Osteocyte (in vitro differentiated cells): ENCODE measurements at regions not wholly inside any gene's neighbourhood (a gene's known extent, or its start where the extent isn't known, plus 50 kb on each side); places are given as distances from the start of the nearest gene placed in this dataset.

Source experiments
- DNase-seq: peaks from one replicate; pipeline ENCODE4 v3.0.0; 2021; ENCODE audit warnings: mixed read lengths; ENCODE audit not compliant: unreplicated experiment; ENCODE audit errors: extremely low spot score
- H3K27ac Mint-ChIP-seq: one replicate; pipeline ENCODE4 v1.8.0; 2021; ENCODE audit warnings: mild to moderate bottlenecking, mixed read lengths; ENCODE audit not compliant: unreplicated experiment
- H3K27me3 Mint-ChIP-seq: one replicate; pipeline ENCODE4 v1.8.0; 2021; ENCODE audit warnings: mixed read lengths; ENCODE audit not compliant: unreplicated experiment
- H3K36me3 Mint-ChIP-seq: one replicate; pipeline ENCODE4 v1.8.0; 2021; ENCODE audit warnings: mixed read lengths; ENCODE audit not compliant: unreplicated experiment
- H3K4me1 Mint-ChIP-seq: one replicate; pipeline ENCODE4 v1.8.0; 2021; ENCODE audit warnings: mixed read lengths; ENCODE audit not compliant: unreplicated experiment
- H3K4me3 Mint-ChIP-seq: one replicate; pipeline ENCODE4 v1.8.0; 2021; ENCODE audit warnings: mild to moderate bottlenecking, moderate library complexity, mixed read lengths; ENCODE audit not compliant: unreplicated experiment
- H3K9me3 Mint-ChIP-seq: one replicate; pipeline ENCODE4 v1.8.0; 2021; ENCODE audit warnings: mixed read lengths; ENCODE audit not compliant: unreplicated experiment
- CTCF ChIP-seq: fragments of 200-600 bp; sonication (generic); IDR thresholded peaks from 2 replicates; pipeline ENCODE4 v1.5.0; 2021; ENCODE audit warnings: antibody characterized with exemption, mild to moderate bottlenecking, moderate library complexity

- no peak for TF ChIP-seq CTCF
- Mint-ChIP-seq H3K4me1 (peaks cover 5% of the 10 kb centered on the region), H3K27me3 (peaks cover 21% of the 10 kb centered on the region), H3K27ac (no peak overlapping the region), H3K4me3 (no peak overlapping the region), H3K36me3 (no peaks in the 10 kb centered on the region), H3K9me3 (peaks cover 19% of the 10 kb centered on the region)
- DNase-seq = no peak
Observed at GRCh38 chr7:91526404-91526803, 262.2 kb downstream of the FZD1 start.

GRCh38 chr7:91527460-91527859, 263.2 kb downstream of the FZD1 start:
- no peak overlapping the region for H3K27ac Mint-ChIP-seq
- peaks cover 29% of the 10 kb centered on the region for H3K9me3 Mint-ChIP-seq
- no peak overlapping the region for H3K4me3 Mint-ChIP-seq
- peaks cover 6% of the 10 kb centered on the region for H3K36me3 Mint-ChIP-seq
- no peak for TF ChIP-seq CTCF
- peaks cover 5% of the 10 kb centered on the region for H3K4me1 Mint-ChIP-seq
- peaks cover 23% of the 10 kb centered on the region for H3K27me3 Mint-ChIP-seq
- DNase-seq = no peak

GRCh38 chr7:91533996-91534395, 269.8 kb downstream of the FZD1 start:
- H3K27me3 Mint-ChIP-seq = peaks cover 36% of the 10 kb centered on the region
- DNase-seq = no peak
- H3K27ac Mint-ChIP-seq = no peak overlapping the region
- no peak for TF ChIP-seq CTCF
- H3K4me1 Mint-ChIP-seq = no peaks in the 10 kb centered on the region
- no peak overlapping the region for H3K4me3 Mint-ChIP-seq
- peaks cover 7% of the 10 kb centered on the region for H3K36me3 Mint-ChIP-seq
- peaks cover 35% of the 10 kb centered on the region for H3K9me3 Mint-ChIP-seq

GRCh38 chr7:91537260-91538152, 273.3 kb downstream of the FZD1 start:
- H3K36me3 Mint-ChIP-seq = peaks cover under 1% of the 10 kb centered on the region
- peaks cover 5% of the 10 kb centered on the region for H3K9me3 Mint-ChIP-seq
- no peak for TF ChIP-seq CTCF
- no peak overlapping the region for H3K4me3 Mint-ChIP-seq
- H3K27ac Mint-ChIP-seq = no peak overlapping the region
- no peak for DNase-seq
- H3K4me1 Mint-ChIP-seq = peaks cover 7% of the 10 kb centered on the region
- H3K27me3 Mint-ChIP-seq = peaks cover 19% of the 10 kb centered on the region

GRCh38 chr7:91541641-91542040, 277.4 kb downstream of the FZD1 start:
- no peak for TF ChIP-seq CTCF

More at GRCh38 chr7:91541641-91542040, 277.4 kb downstream of the FZD1 start:
- peaks cover 31% of the 10 kb centered on the region for H3K27me3 Mint-ChIP-seq
- DNase-seq = no peak
- H3K9me3 Mint-ChIP-seq = peaks cover 5% of the 10 kb centered on the region
- no peak overlapping the region for H3K4me3 Mint-ChIP-seq
- H3K27ac Mint-ChIP-seq = no peak overlapping the region
- H3K36me3 Mint-ChIP-seq = no peaks in the 10 kb centered on the region
- H3K4me1 Mint-ChIP-seq = peaks cover 7% of the 10 kb centered on the region
